Cardiac muscle cell (in vitro differentiated cells and primary cell): ENCODE measurements at regions not wholly inside any gene's neighbourhood (a gene's known extent, or its start where the extent isn't known, plus 50 kb on each side); places are given as distances from the start of the nearest gene placed in this dataset.

Experiments used
- DNase-seq, 2 donors: peaks; one replicate each; pipeline versions ENCODE4 v3.0.0 to v3.0.0-alpha.2; 2010 to 2017; ENCODE audit warnings: low read depth in 1 of 2, low spot score in 1 of 2
- H3K27ac ChIP-seq: fragments of 200-600 bp; sonication (generic); 2 replicates; pipeline ENCODE4 v1.5.1; 2016
- H3K27me3 ChIP-seq: fragments of 200-600 bp; sonication (generic); 2 replicates; pipeline ENCODE4 v1.6.0; 2016; ENCODE audit warnings: control low read depth
- H3K36me3 ChIP-seq: fragments of 200-600 bp; sonication (generic); 2 replicates; pipeline ENCODE4 v1.5.1; 2016; ENCODE audit warnings: control low read depth
- H3K4me1 ChIP-seq: fragments of 200-600 bp; sonication (generic); 2 replicates; pipeline ENCODE4 v1.8.1; 2017; ENCODE audit warnings: low read depth, mild to moderate bottlenecking, mixed run types
- H3K4me3 ChIP-seq: fragments of 200-600 bp; sonication (generic); 2 replicates; pipeline ENCODE4 v1.5.1; 2016; ENCODE audit warnings: mild to moderate bottlenecking
- H3K9me3 ChIP-seq: fragments of 200-600 bp; sonication (generic); 2 replicates; pipeline ENCODE4 v1.5.1; 2017; ENCODE audit warnings: low read depth, mild to moderate bottlenecking, control low read depth
- CTCF ChIP-seq: IDR thresholded peaks from 2 replicates; pipeline ENCODE4 v1.5.1; 2012; ENCODE audit warnings: low read depth, mild to moderate bottlenecking, low read length

GRCh38 chr9:126230692-126231091 is 95.9 kb upstream of the MVB12B start:
- H3K4me3 ChIP-seq = no peak overlapping the region
- DNase-seq = no peak
- H3K27me3 ChIP-seq = no peaks in the 10 kb centered on the region
- TF ChIP-seq CTCF = no peak
- no peaks in the 10 kb centered on the region for H3K36me3 ChIP-seq
- no peaks in the 10 kb centered on the region for H3K4me1 ChIP-seq
- no peak overlapping the region for H3K27ac ChIP-seq
- H3K9me3 ChIP-seq = no peaks in the 10 kb centered on the region

- H3K4me1 ChIP-seq = no peaks in the 10 kb centered on the region
- TF ChIP-seq CTCF = no peak
- DNase-seq = no peak
- H3K27me3 ChIP-seq = no peaks in the 10 kb centered on the region
- no peak overlapping the region for H3K4me3 ChIP-seq
- no peaks in the 10 kb centered on the region for H3K36me3 ChIP-seq
- no peaks in the 10 kb centered on the region for H3K9me3 ChIP-seq
- no peak overlapping the region for H3K27ac ChIP-seq
These were observed 94.2 kb upstream of the MVB12B start for GRCh38 chr9:126232461-126232860.

DNA sequence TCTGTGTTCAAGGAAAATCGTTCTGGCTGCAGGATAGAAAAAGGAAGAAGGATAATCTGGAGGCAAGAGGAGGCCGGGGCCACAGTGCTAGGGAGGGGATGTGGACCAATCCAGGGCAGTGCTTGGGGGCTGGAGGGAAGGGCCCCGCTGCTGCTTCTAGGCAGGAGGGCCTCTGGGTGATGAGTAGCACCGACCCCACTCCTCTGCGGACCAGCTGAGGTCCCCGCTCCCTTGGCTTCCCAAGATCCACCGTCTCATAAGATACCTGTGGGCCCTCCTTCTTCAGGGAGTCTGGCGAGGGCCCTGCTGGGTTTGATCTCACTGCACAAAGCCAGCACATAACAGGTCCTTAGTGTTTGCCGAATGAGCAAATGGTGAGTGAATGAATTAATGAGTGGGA is 93.5 kb upstream of the MVB12B start:
- Histone ChIP-seq H3K9me3 (no peaks in the 10 kb centered on the region), H3K27ac (no peak overlapping the region), H3K27me3 (no peaks in the 10 kb centered on the region), H3K36me3 (no peaks in the 10 kb centered on the region), H3K4me3 (no peak overlapping the region), H3K4me1 (no peaks in the 10 kb centered on the region)
- no peak for TF ChIP-seq CTCF
- no peak for DNase-seq

GRCh38 chr9:126233913-126234525 is 92.6 kb upstream of the MVB12B start:
- Histone ChIP-seq H3K9me3 (no peaks in the 10 kb centered on the region), H3K4me1 (no peaks in the 10 kb centered on the region), H3K27ac (no peak overlapping the region), H3K36me3 (no peaks in the 10 kb centered on the region), H3K27me3 (no peaks in the 10 kb centered on the region), H3K4me3 (no peak overlapping the region)
- TF ChIP-seq CTCF = no peak
- DNase-seq = no peak

DNA sequence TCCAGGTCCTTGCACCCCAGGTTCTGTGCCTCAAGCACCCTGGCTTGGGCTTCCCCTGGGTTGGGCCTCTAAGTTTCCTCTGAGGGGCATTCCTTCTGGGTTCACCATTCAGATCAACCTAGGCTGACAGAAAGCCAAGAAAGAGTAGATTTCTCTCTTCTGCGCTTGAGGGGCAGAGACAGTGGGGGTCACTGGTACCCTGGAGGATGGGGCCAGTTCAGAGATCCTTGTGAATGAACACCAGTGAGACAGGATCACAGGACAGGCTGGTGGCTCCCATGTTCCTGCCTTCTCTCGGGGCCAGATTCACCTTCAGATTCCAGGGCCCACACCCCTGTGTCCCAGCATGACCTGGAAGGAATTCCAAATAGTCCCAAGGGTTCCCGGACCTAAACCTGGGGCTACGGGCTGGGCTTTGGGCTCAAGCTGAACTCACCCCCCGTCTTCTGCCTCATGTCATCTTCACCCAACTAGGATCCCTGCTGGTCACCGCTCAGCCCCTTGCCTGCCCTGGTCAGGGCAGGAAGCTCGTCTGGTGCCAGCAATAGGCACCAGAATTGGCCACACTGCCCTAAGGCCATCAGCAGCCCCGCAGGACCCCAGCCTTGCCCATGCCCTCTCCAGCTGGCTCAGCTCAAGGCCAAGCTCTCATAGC is 91.8 kb upstream of the MVB12B start:
- DNase-seq = no peak
- H3K27me3 ChIP-seq = no peaks in the 10 kb centered on the region
- no peak for TF ChIP-seq CTCF
- H3K4me1 ChIP-seq = no peaks in the 10 kb centered on the region
- H3K36me3 ChIP-seq = no peaks in the 10 kb centered on the region
- no peak overlapping the region for H3K4me3 ChIP-seq
- H3K9me3 ChIP-seq = no peaks in the 10 kb centered on the region
- no peak overlapping the region for H3K27ac ChIP-seq
